Coronary artery (tissue), 2 donors: ENCODE measurements at regions not wholly inside any gene's neighbourhood (a gene's known extent, or its start where the extent isn't known, plus 50 kb on each side); places are given as distances from the start of the nearest gene placed in this dataset.

ENCODE experiments used
- DNase-seq: peaks from one replicate; pipeline ENCODE4 v3.0.0-alpha.2; 2017; ENCODE audit warnings: low spot score
- H3K27ac ChIP-seq, 2 donors: fragments of 200-600 bp; sonication (generic); one replicate each; pipeline ENCODE4 v1.5.1; 2016 to 2019
- H3K4me3 ChIP-seq: fragments of 200-600 bp; sonication (generic); 2 replicates; pipeline ENCODE4 v1.5.1; 2016; ENCODE audit warnings: mild to moderate bottlenecking, moderate library complexity
- TF ChIP-seq, protein P1 (sequence below): fragments of 200-600 bp; sonication (generic); IDR thresholded peaks from one replicate; pipeline ENCODE4 v1.5.1; 2019; ENCODE audit warnings: antibody characterized with exemption

- TF ChIP-seq, protein P1, sequence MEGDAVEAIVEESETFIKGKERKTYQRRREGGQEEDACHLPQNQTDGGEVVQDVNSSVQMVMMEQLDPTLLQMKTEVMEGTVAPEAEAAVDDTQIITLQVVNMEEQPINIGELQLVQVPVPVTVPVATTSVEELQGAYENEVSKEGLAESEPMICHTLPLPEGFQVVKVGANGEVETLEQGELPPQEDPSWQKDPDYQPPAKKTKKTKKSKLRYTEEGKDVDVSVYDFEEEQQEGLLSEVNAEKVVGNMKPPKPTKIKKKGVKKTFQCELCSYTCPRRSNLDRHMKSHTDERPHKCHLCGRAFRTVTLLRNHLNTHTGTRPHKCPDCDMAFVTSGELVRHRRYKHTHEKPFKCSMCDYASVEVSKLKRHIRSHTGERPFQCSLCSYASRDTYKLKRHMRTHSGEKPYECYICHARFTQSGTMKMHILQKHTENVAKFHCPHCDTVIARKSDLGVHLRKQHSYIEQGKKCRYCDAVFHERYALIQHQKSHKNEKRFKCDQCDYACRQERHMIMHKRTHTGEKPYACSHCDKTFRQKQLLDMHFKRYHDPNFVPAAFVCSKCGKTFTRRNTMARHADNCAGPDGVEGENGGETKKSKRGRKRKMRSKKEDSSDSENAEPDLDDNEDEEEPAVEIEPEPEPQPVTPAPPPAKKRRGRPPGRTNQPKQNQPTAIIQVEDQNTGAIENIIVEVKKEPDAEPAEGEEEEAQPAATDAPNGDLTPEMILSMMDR, result no peak
- H3K4me3 ChIP-seq, result no peak overlapping the region
- H3K27ac ChIP-seq, result no peak overlapping the region
- no peak for DNase-seq
Observed at GRCh38 chr1:221431068-221431651, 310.7 kb downstream of the DUSP10 start.

GRCh38 chr1:221431961-221432360 is 309.9 kb downstream of the DUSP10 start:
- Histone ChIP-seq H3K27ac (no peak overlapping the region), H3K4me3 (no peak overlapping the region)
- no peak for DNase-seq
- TF ChIP-seq, protein P1, result no peak

DNA sequence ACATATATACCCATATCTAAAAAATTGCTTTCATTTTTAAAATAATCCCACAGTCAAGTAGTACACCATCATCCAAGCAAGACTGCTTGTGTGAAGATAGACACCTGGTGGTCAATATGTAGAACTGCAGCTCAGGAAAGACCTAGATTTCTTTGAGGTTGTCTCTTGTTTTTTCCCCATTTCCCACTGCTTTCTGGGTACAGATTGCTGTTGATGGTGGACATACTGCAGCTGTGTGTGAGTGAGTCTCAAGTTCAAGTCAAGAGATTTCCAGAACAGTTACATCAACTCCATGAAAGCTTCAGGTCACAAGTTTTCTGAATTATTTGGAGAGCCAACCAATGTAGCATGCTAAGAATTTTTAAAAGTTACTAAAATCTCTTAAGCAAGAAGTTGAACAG is 306.4 kb downstream of the DUSP10 start:
- H3K4me3 ChIP-seq, result no peak overlapping the region
- no peak for DNase-seq
- TF ChIP-seq, protein P1, result peak; percentile 87
- peak overlapping the region in 1 of 2 donors; percentile 17 for H3K27ac ChIP-seq

- H3K4me3 ChIP-seq, result no peak overlapping the region
- TF ChIP-seq, protein P1, result no peak
- DNase-seq, result no peak
- peak overlapping the region in 1 of 2 donors; percentile 6 for H3K27ac ChIP-seq
Observed at GRCh38 chr1:221437171-221437570, 304.7 kb downstream of the DUSP10 start.

DNA sequence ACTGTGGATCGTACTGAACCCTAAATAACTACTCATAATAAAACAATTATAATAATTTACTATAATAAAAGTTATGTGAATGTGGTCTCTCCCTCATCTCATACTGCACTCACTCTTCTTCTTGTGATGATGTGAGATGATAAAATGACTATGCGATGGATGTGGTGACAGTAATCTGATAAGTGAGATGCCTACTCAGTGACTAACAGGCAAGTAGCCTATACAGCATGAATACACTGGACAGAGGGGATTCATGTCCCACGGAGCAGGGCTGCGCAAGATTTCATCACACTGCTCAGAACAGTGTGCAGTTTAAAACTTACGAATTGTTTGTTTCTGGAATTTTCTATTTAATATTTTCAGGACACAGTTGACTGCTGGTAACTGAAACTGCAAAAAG is 304.0 kb downstream of the DUSP10 start:
- no peak overlapping the region for H3K27ac ChIP-seq
- no peak overlapping the region for H3K4me3 ChIP-seq
- TF ChIP-seq, protein P1, result no peak
- no peak for DNase-seq

GRCh38 chr1:221439008-221439746 is 302.7 kb downstream of the DUSP10 start:
- Histone ChIP-seq H3K4me3 (no peak overlapping the region), H3K27ac (no peak overlapping the region)
- TF ChIP-seq, protein P1, result no peak

More at GRCh38 chr1:221439008-221439746, 302.7 kb downstream of the DUSP10 start:
- DNase-seq, result no peak
